ENCODE measurements at regions not wholly inside any gene's neighbourhood (a gene's known extent, or its start where the extent isn't known, plus 50 kb on each side); places are given as distances from the start of the nearest gene placed in this dataset.
A peak's percentile ranks its signal among the peaks of the same experiment; 100 is the strongest.
"Not testable (repeated sequence)": the region's sequence is repeated elsewhere in the genome, so short reads cannot be mapped to it uniquely, and the experiment has no call there.

GRCh38 chr10:45547207-45547606, 125.4 kb downstream of the ZFAND4 start:
- ATAC-seq, result no peak
- POLR2A ChIA-PET, result interaction anchor here (0.7 kb wide), 1 partner anchor 11 kb away, joined by 3 read pairs; no protein-coding TSS in a partner anchor
- peaks cover 4 to 25% (median 21%) of the 10 kb centered on the region in 3 donors for H3K36me3 Mint-ChIP-seq

GRCh38 chr10:45545150-45545549, 127.4 kb downstream of the ZFAND4 start:
- ATAC-seq (no peak), DNase-seq (no peak)
- no peaks in the 10 kb centered on the region for H3K27me3 Mint-ChIP-seq
- POLR2A ChIA-PET, result no interaction called here
- H3K36me3 Mint-ChIP-seq, result peaks cover 4 to 25% (median 16%) of the 10 kb centered on the region in 3 donors
- H3K27ac Mint-ChIP-seq, result peak overlapping the region in 1 of 10 donors; percentile 1
- peaks cover 13 to 29% (median 23%) of the 10 kb centered on the region in 4 donors for H3K4me1 Mint-ChIP-seq
- H3K9me3 Mint-ChIP-seq, result peaks cover 0 to under 1% (median 0%) of the 10 kb centered on the region in 9 donors
- no peak overlapping the region for H3K4me3 Mint-ChIP-seq

More at GRCh38 chr10:45547207-45547606, 125.4 kb downstream of the ZFAND4 start:
- no peak for DNase-seq
- Mint-ChIP-seq H3K4me3 (no peak overlapping the region), H3K9me3 (no peaks in the 10 kb centered on the region), H3K4me1 (peaks cover 16 to 36% (median 27%) of the 10 kb centered on the region in 4 donors), H3K27ac (no peak overlapping the region), H3K27me3 (no peaks in the 10 kb centered on the region)

GRCh38 chr10:45544191-45544590, 128.4 kb downstream of the ZFAND4 start:
- no peak for DNase-seq
- Mint-ChIP-seq H3K9me3 (peaks cover 0 to 2% (median 0%) of the 10 kb centered on the region in 9 donors), H3K36me3 (peaks cover 4 to 20% (median 13%) of the 10 kb centered on the region in 3 donors), H3K4me3 (no peak overlapping the region), H3K4me1 (peaks cover 16 to 34% (median 27%) of the 10 kb centered on the region in 4 donors), H3K27ac (no peak overlapping the region), H3K27me3 (no peaks in the 10 kb centered on the region)
- ATAC-seq, result no peak
- POLR2A ChIA-PET, result no interaction called here

GRCh38 chr10:45541032-45541431, 131.5 kb downstream of the ZFAND4 start:
- H3K27ac Mint-ChIP-seq, H3K27me3 Mint-ChIP-seq, POLR2A ChIA-PET, DNase-seq, H3K4me3 Mint-ChIP-seq, ATAC-seq: not testable (repeated sequence)
- peaks cover 0 to 15% (median 2%) of the 10 kb centered on the region in 9 donors for H3K9me3 Mint-ChIP-seq
- H3K4me1 Mint-ChIP-seq, result peaks cover 17 to 29% (median 24%) of the 10 kb centered on the region in 4 donors
- H3K36me3 Mint-ChIP-seq, result peaks cover 0 to 18% (median 4%) of the 10 kb centered on the region in 3 donors

- ATAC-seq, H3K4me3 Mint-ChIP-seq, DNase-seq, POLR2A ChIA-PET, H3K27ac Mint-ChIP-seq, H3K27me3 Mint-ChIP-seq: not testable (repeated sequence)
- Mint-ChIP-seq H3K4me1 (peaks cover 17 to 31% (median 25%) of the 10 kb centered on the region in 4 donors), H3K9me3 (peaks cover 0 to 15% (median 2%) of the 10 kb centered on the region in 9 donors), H3K36me3 (peaks cover 0 to 18% (median 2%) of the 10 kb centered on the region in 3 donors)
These were observed 132.0 kb downstream of the ZFAND4 start for GRCh38 chr10:45540589-45540988.

- not testable (repeated sequence) for H3K27ac Mint-ChIP-seq, H3K4me3 Mint-ChIP-seq
- peaks cover 12 to 33% (median 24%) of the 10 kb centered on the region in 4 donors for H3K4me1 Mint-ChIP-seq
These were observed 133.0 kb downstream of the ZFAND4 start for GRCh38 chr10:45539569-45539968.

GRCh38 chr10:45534572-45534971, 138.0 kb downstream of the ZFAND4 start:
- H3K4me3 Mint-ChIP-seq, result no peak overlapping the region
- peaks cover 16 to 45% (median 35%) of the 10 kb centered on the region in 3 donors for H3K36me3 Mint-ChIP-seq
- POLR2A ChIA-PET, result no interaction called here
- H3K9me3 Mint-ChIP-seq, result peaks cover 0 to 15% (median 2%) of the 10 kb centered on the region in 9 donors
- no peaks in the 10 kb centered on the region for H3K27me3 Mint-ChIP-seq
- peaks cover 10 to 45% (median 34%) of the 10 kb centered on the region in 4 donors for H3K4me1 Mint-ChIP-seq
- H3K27ac Mint-ChIP-seq, result no peak overlapping the region
- no peak for DNase-seq
- ATAC-seq, result no peak

More at GRCh38 chr10:45539569-45539968, 133.0 kb downstream of the ZFAND4 start:
- Mint-ChIP-seq H3K9me3 (peaks cover 0 to 15% (median 2%) of the 10 kb centered on the region in 9 donors), H3K36me3 (peaks cover under 1 to 16% (median 2%) of the 10 kb centered on the region in 3 donors)
- DNase-seq, H3K27me3 Mint-ChIP-seq, POLR2A ChIA-PET, ATAC-seq: not testable (repeated sequence)

- Mint-ChIP-seq H3K36me3 (peaks cover 27 to 56% (median 53%) of the 10 kb centered on the region in 3 donors), H3K4me3 (no peak overlapping the region), H3K27ac (peak overlapping the region in 3 of 10 donors; percentile 7 to 28 (median 10)), H3K4me1 (peaks cover 10 to 51% (median 40%) of the 10 kb centered on the region in 4 donors), H3K27me3 (no peaks in the 10 kb centered on the region), H3K9me3 (peaks cover 0 to 2% (median 0%) of the 10 kb centered on the region in 9 donors)
- POLR2A ChIA-PET, result no interaction called here
- DNase-seq (no peak), ATAC-seq (no peak)
These were observed 140.1 kb downstream of the ZFAND4 start for GRCh38 chr10:45532480-45532879.

GRCh38 chr10:45526309-45526905, 146.2 kb downstream of the ZFAND4 start:
- H3K4me1 Mint-ChIP-seq, result peaks cover 19 to 51% (median 38%) of the 10 kb centered on the region in 4 donors

GRCh38 chr10:45520476-45520875, 146.5 kb downstream of the ALOX5 start:
- ATAC-seq (no peak), DNase-seq (no peak)
- no peaks in the 10 kb centered on the region for H3K9me3 Mint-ChIP-seq
- peak overlapping the region in 1 of 10 donors; percentile 71 for H3K27ac Mint-ChIP-seq
- no peaks in the 10 kb centered on the region for H3K27me3 Mint-ChIP-seq
- POLR2A ChIA-PET, result interaction anchor here (0.6 kb wide), 1 partner anchor 287 kb away, joined by 4 read pairs; no protein-coding TSS in a partner anchor
- H3K4me3 Mint-ChIP-seq, result no peak overlapping the region
- peaks cover 11 to 47% (median 29%) of the 10 kb centered on the region in 4 donors for H3K4me1 Mint-ChIP-seq
- peaks cover 0 to 13% (median 9%) of the 10 kb centered on the region in 3 donors for H3K36me3 Mint-ChIP-seq

More at GRCh38 chr10:45526309-45526905, 146.2 kb downstream of the ZFAND4 start:
- Mint-ChIP-seq H3K9me3 (peaks cover 0 to 3% (median 0%) of the 10 kb centered on the region in 9 donors), H3K27me3 (no peaks in the 10 kb centered on the region), H3K36me3 (peaks cover 22 to 55% (median 39%) of the 10 kb centered on the region in 3 donors), H3K27ac (peak overlapping the region in 2 of 10 donors; percentile 61), H3K4me3 (no peak overlapping the region)
- DNase-seq (no peak), ATAC-seq (no peak)
- POLR2A ChIA-PET, result no interaction called here

- no peaks in the 10 kb centered on the region for H3K27me3 Mint-ChIP-seq
- DNase-seq, result no peak
- H3K4me1 Mint-ChIP-seq, result peaks cover 16 to 52% (median 37%) of the 10 kb centered on the region in 4 donors
- POLR2A ChIA-PET, result no interaction called here
- no peaks in the 10 kb centered on the region for H3K9me3 Mint-ChIP-seq
- ATAC-seq, result no peak
- no peak overlapping the region for H3K4me3 Mint-ChIP-seq
- H3K27ac Mint-ChIP-seq, result no peak overlapping the region
- H3K36me3 Mint-ChIP-seq, result peaks cover 0 to 5% (median 3%) of the 10 kb centered on the region in 3 donors
These were observed 144.7 kb downstream of the ALOX5 start for GRCh38 chr10:45518741-45519140.

GRCh38 chr10:45515630-45516029, 141.6 kb downstream of the ALOX5 start:
- Mint-ChIP-seq H3K4me1 (peaks cover 16 to 47% (median 32%) of the 10 kb centered on the region in 4 donors), H3K9me3 (no peaks in the 10 kb centered on the region), H3K4me3 (no peak overlapping the region), H3K27ac (peak overlapping the region in 3 of 10 donors; percentile 8 to 21 (median 9)), H3K27me3 (no peaks in the 10 kb centered on the region), H3K36me3 (peaks cover 0 to 8% (median 4%) of the 10 kb centered on the region in 3 donors)
- DNase-seq, result no peak
- POLR2A ChIA-PET, result no interaction called here
- ATAC-seq, result no peak
